MM.1S (cell line): ENCODE measurements at regions not wholly inside any gene's neighbourhood (a gene's known extent, or its start where the extent isn't known, plus 50 kb on each side); places are given as distances from the start of the nearest gene placed in this dataset.

Experiments used
- DNase-seq: peaks from one replicate; pipeline ENCODE4 v3.0.0-alpha.2; 2015
- H2AFZ ChIP-seq: fragments of 300-600 bp; sonication (generic); 2 replicates; pipeline ENCODE4 v1.6.0; 2016; ENCODE audit warnings: antibody characterized with exemption, low read length
- H3F3A ChIP-seq: fragments of 300-600 bp; sonication (generic); 2 replicates; pipeline ENCODE4 v1.6.1; 2016; ENCODE audit warnings: mild to moderate bottlenecking, antibody characterized with exemption, low read length, moderate library complexity, mixed read lengths; ENCODE audit not compliant: insufficient read depth
- H3K27ac ChIP-seq: fragments of 300-600 bp; sonication (generic); 2 replicates; pipeline ENCODE4 v1.5.1; 2016; ENCODE audit warnings: mild to moderate bottlenecking, low read length
- H3K27me3 ChIP-seq: fragments of 300-600 bp; sonication (generic); replicated peaks from 2 replicates; pipeline ENCODE4 v1.6.0; 2016; ENCODE audit warnings: low read length; ENCODE audit not compliant: insufficient read depth
- H3K36me3 ChIP-seq: fragments of 300-600 bp; sonication (generic); replicated peaks from 2 replicates; pipeline ENCODE4 v1.6.1; 2016; ENCODE audit warnings: mild to moderate bottlenecking, low read length, mixed read lengths; ENCODE audit not compliant: insufficient read depth
- H3K4me1 ChIP-seq: fragments of 300-600 bp; sonication (generic); 2 replicates; pipeline ENCODE4 v1.6.1; 2016; ENCODE audit warnings: low read length, mixed read lengths
- H3K4me2 ChIP-seq: fragments of 300-600 bp; sonication (generic); 2 replicates; pipeline ENCODE4 v1.6.0; 2016; ENCODE audit warnings: low read depth, low read length
- H3K4me3 ChIP-seq: fragments of 300-600 bp; sonication (generic); 2 replicates; pipeline ENCODE4 v1.5.1; 2016; ENCODE audit warnings: low read length, mixed read lengths
- H3K79me2 ChIP-seq: fragments of 300-600 bp; sonication (generic); 2 replicates; pipeline ENCODE4 v1.6.1; 2016; ENCODE audit warnings: mixed run types, low read length, mixed read lengths
- H3K9ac ChIP-seq: fragments of 300-600 bp; sonication (generic); 2 replicates; pipeline ENCODE4 v1.6.1; 2016; ENCODE audit warnings: low read length, mixed read lengths
- H3K9me2 ChIP-seq: fragments of 300-600 bp; sonication (generic); replicated peaks from 2 replicates; pipeline ENCODE4 v1.6.1; 2016; ENCODE audit warnings: mild to moderate bottlenecking, low read length, mixed read lengths; ENCODE audit not compliant: insufficient read depth
- H3K9me3 ChIP-seq: fragments of 300-600 bp; sonication (generic); replicated peaks from 2 replicates; pipeline ENCODE4 v1.6.1; 2016; ENCODE audit warnings: mild to moderate bottlenecking, low read length, mixed read lengths; ENCODE audit not compliant: insufficient read depth
- H4K20me1 ChIP-seq: fragments of 300-600 bp; sonication (generic); 2 replicates; pipeline ENCODE4 v1.6.1; 2016; ENCODE audit warnings: mild to moderate bottlenecking, low read length, moderate library complexity, mixed read lengths; ENCODE audit not compliant: insufficient read depth
- EZH2 ChIP-seq: fragments of 300-600 bp; sonication (generic); optimal IDR thresholded peaks from 2 replicates; pipeline ENCODE3; 2017; ENCODE audit warnings: low read depth, mild to moderate bottlenecking, antibody characterized with exemption, low read length, mixed read lengths
- EZH2phosphoT487 ChIP-seq: fragments of 300-600 bp; sonication (generic); IDR thresholded peaks from 2 replicates; pipeline ENCODE4 v1.6.1; 2018; ENCODE audit warnings: antibody characterized with exemption, low read length
- TF ChIP-seq, protein P1 (sequence below): fragments of 300-600 bp; sonication (generic); IDR thresholded peaks from 2 replicates; pipeline ENCODE4 v1.5.1; 2016; ENCODE audit warnings: antibody characterized with exemption, low read length, mixed read lengths

DNA sequence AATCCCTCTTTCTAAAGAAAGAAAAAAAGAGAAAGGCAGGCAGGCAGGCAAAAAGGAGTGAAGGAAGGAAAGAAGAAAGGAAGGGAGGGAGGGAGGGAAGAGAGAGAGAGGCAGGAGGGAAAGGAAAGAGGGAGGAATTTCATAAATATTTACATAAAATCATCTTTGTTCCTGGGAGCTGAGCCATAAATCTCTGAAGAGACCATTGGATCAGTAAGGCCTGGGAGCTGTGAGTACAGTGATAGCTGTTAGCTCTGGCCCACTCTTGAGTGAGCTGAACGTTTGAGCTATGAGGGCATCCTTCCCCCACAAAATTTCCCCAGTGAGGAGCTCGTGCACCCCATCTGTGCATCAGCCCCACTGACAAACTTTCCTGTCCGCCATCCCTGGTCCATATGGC, 224.0 kb downstream of the SOD2 start:
- Histone ChIP-seq H3K27me3 (no peaks in the 10 kb centered on the region), H3F3A (no peaks in the 10 kb centered on the region), H3K4me1 (no peaks in the 10 kb centered on the region), H3K9me3 (no peaks in the 10 kb centered on the region), H3K9me2 (no peaks in the 10 kb centered on the region), H3K79me2 (no peaks in the 10 kb centered on the region), H3K27ac (no peak overlapping the region), H3K36me3 (no peaks in the 10 kb centered on the region), H3K4me3 (no peak overlapping the region), H3K9ac (no peak overlapping the region), H3K4me2 (no peak overlapping the region), H2AFZ (no peak overlapping the region), H4K20me1 (no peaks in the 10 kb centered on the region)
- no peak for DNase-seq
- TF ChIP-seq EZH2: no peak
- TF ChIP-seq, protein P1, sequence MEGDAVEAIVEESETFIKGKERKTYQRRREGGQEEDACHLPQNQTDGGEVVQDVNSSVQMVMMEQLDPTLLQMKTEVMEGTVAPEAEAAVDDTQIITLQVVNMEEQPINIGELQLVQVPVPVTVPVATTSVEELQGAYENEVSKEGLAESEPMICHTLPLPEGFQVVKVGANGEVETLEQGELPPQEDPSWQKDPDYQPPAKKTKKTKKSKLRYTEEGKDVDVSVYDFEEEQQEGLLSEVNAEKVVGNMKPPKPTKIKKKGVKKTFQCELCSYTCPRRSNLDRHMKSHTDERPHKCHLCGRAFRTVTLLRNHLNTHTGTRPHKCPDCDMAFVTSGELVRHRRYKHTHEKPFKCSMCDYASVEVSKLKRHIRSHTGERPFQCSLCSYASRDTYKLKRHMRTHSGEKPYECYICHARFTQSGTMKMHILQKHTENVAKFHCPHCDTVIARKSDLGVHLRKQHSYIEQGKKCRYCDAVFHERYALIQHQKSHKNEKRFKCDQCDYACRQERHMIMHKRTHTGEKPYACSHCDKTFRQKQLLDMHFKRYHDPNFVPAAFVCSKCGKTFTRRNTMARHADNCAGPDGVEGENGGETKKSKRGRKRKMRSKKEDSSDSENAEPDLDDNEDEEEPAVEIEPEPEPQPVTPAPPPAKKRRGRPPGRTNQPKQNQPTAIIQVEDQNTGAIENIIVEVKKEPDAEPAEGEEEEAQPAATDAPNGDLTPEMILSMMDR: no peak
- TF ChIP-seq EZH2phosphoT487: no peak

DNA sequence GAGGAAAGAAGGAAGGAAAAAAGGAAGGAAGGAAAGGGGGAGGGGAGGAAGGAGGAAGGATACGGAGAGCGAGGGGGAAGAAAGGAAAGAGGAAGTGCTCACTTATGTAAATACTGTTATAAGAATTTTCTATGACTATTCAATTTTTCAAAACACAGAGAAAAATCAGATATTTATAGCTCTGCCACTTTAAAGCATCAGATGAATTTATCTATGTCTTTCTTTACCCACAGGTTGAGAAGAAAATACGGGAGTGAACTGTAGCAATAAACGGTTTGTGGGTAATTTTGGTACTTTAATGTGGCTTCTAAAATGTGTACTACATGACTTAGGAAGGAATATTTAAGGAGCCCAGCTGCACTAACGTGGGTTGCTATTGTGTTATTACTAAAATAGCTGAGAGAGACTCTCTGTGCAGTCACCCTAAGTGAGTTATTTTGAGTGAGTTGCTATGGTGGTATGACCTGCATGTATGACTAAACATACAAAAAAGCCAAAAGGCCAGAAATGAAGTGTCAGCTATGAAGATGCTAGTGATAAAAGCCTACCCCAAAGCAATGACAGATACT, 225.5 kb downstream of the SOD2 start:
- TF ChIP-seq EZH2phosphoT487: no peak
- TF ChIP-seq EZH2: no peak
- TF ChIP-seq, protein P1: no peak
- Histone ChIP-seq H2AFZ (no peak overlapping the region), H3K79me2 (no peaks in the 10 kb centered on the region), H3F3A (no peaks in the 10 kb centered on the region), H3K9me2 (no peaks in the 10 kb centered on the region), H3K36me3 (no peaks in the 10 kb centered on the region), H3K4me1 (no peaks in the 10 kb centered on the region), H4K20me1 (no peaks in the 10 kb centered on the region), H3K4me3 (no peak overlapping the region), H3K9me3 (no peaks in the 10 kb centered on the region), H3K27me3 (no peaks in the 10 kb centered on the region), H3K4me2 (no peak overlapping the region), H3K27ac (no peak overlapping the region), H3K9ac (no peak overlapping the region)
- peak; percentile 26 for DNase-seq

DNA sequence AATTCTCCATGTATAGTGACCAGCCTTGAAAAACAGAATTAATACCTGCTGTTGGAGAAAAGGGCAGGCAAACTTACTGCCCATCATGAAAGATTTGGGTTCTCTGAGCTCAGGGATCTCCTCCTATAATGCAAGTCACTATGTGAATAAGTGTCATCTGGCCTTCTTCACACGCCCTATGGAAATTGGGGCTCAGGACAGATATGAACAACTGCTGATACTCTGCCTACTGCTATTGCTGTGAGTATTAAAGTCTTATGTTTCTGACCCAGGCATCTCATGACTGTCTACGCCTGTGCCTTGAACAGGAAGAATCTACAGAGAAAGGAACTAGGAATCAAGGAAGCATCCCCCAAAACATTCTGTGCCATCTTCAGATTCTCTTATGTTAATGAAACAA, 226.1 kb downstream of the SOD2 start:
- no peak for DNase-seq
- Histone ChIP-seq H4K20me1 (no peaks in the 10 kb centered on the region), H3K4me2 (no peak overlapping the region)

More for the DNA sequence above, 226.1 kb downstream of the SOD2 start:
- H3K9ac ChIP-seq: no peak overlapping the region
- H3F3A ChIP-seq: no peaks in the 10 kb centered on the region
- H3K9me2 ChIP-seq: no peaks in the 10 kb centered on the region
- H3K4me3 ChIP-seq: no peak overlapping the region
- no peaks in the 10 kb centered on the region for H3K36me3 ChIP-seq
- H3K27me3 ChIP-seq: no peaks in the 10 kb centered on the region
- H3K4me1 ChIP-seq: no peaks in the 10 kb centered on the region
- no peaks in the 10 kb centered on the region for H3K9me3 ChIP-seq
- no peaks in the 10 kb centered on the region for H3K79me2 ChIP-seq
- TF ChIP-seq EZH2phosphoT487 (no peak), EZH2 (no peak)
- TF ChIP-seq, protein P1: no peak
- no peak overlapping the region for H3K27ac ChIP-seq
- no peak overlapping the region for H2AFZ ChIP-seq
